IMR-90 (cell line): ENCODE measurements at regions not wholly inside any gene's neighbourhood (a gene's known extent, or its start where the extent isn't known, plus 50 kb on each side); places are given as distances from the start of the nearest gene placed in this dataset.

Source experiments
- ATAC-seq: fragments of 200-7000 bp; cut with Tn5 transposase; 2 replicates; pipeline ENCODE4 v1.9.1; 2020; ENCODE audit warnings: low read depth, mild to moderate bottlenecking, moderate library complexity
- BruUV-seq: library from RNA; stranded (reverse); fragments of 400-500 nt; replicated peaks from 2 replicates; lab custom pipeline; 2021; lab: Mats Ljungman, UMichigan
- CTCF ChIA-PET: fragments of 300-600 bp; formaldehyde crosslinking; extraction: SDS; loops from one replicate; lab custom pipeline; 2021; ENCODE audit warnings: antibody characterized with exemption; lab: Yijun Ruan, JAX
- POLR2A ChIA-PET: fragments of 300-600 bp; sonication (Branson Sonifier 250); formaldehyde crosslinking; loops from one replicate; lab custom pipeline; 2022; ENCODE audit warnings: antibody characterized with exemption; ENCODE audit not compliant: unreplicated experiment; lab: Charles Lee
- DNase-seq: peaks from one replicate; pipeline ENCODE4 v3.0.0; 2013
- H2AFZ ChIP-seq: replicated peaks from 2 replicates; pipeline ENCODE3; 2013; ENCODE audit warnings: low read length, mild to moderate bottlenecking; ENCODE audit not compliant: poor library complexity
- H2AK5ac ChIP-seq: 2 replicates; pipeline ENCODE4 v1.6.1; 2013; ENCODE audit warnings: low read depth, low read length, inconsistent platforms
- H2AK9ac ChIP-seq: replicated peaks from 2 replicates; pipeline ENCODE3; 2013; ENCODE audit warnings: mild to moderate bottlenecking, low read depth, low read length, moderate library complexity; ENCODE audit not compliant: poor library complexity
- H2BK120ac ChIP-seq: 2 replicates; pipeline ENCODE4 v1.6.1; 2013; ENCODE audit warnings: low read depth, low read length, inconsistent platforms
- H2BK15ac ChIP-seq: 3 replicates; pipeline ENCODE4 v1.6.1; 2013; ENCODE audit warnings: low read depth, low read length, inconsistent platforms
- H2BK20ac ChIP-seq: 2 replicates; pipeline ENCODE4 v1.6.1; 2013; ENCODE audit warnings: low read depth, mild to moderate bottlenecking, inconsistent platforms, low read length, moderate library complexity
- H2BK5ac ChIP-seq: 2 replicates; pipeline ENCODE4 v1.6.1; 2013; ENCODE audit warnings: mild to moderate bottlenecking, low read depth, low read length, inconsistent platforms; ENCODE audit not compliant: poor library complexity, severe bottlenecking
- H3K14ac ChIP-seq: replicated peaks from 2 replicates; pipeline ENCODE4 v1.6.1; 2013; ENCODE audit warnings: low read depth, low read length, inconsistent platforms
- H3K18ac ChIP-seq: 2 replicates; pipeline ENCODE4 v1.6.1; 2013; ENCODE audit warnings: low read depth, low read length, control low read depth
- H3K23ac ChIP-seq: 2 replicates; pipeline ENCODE4 v1.6.1; 2013; ENCODE audit warnings: low read depth, low read length, inconsistent platforms
- H3K27ac ChIP-seq: 2 replicates; pipeline ENCODE4 v1.5.1; 2013; ENCODE audit warnings: mild to moderate bottlenecking, control low read depth, low read length; ENCODE audit not compliant: insufficient read depth
- H3K27me3 ChIP-seq: 2 replicates; pipeline ENCODE4 v1.6.1; 2013; ENCODE audit warnings: low read length; ENCODE audit not compliant: control insufficient read depth, insufficient read depth
- H3K36me3 ChIP-seq: 2 replicates; pipeline ENCODE4 v1.6.1; 2013; ENCODE audit warnings: low read length, mixed read lengths; ENCODE audit not compliant: control insufficient read depth, insufficient read depth
- H3K4ac ChIP-seq: 2 replicates; pipeline ENCODE4 v1.6.1; 2013; ENCODE audit warnings: low read depth, low read length, inconsistent platforms
- H3K4me1 ChIP-seq: 2 replicates; pipeline ENCODE4 v1.6.1; 2013; ENCODE audit warnings: low read length, mixed read lengths; ENCODE audit not compliant: control insufficient read depth, insufficient read depth
- H3K4me2 ChIP-seq: 2 replicates; pipeline ENCODE4 v1.6.1; 2013; ENCODE audit warnings: low read depth, mild to moderate bottlenecking, control low read depth, low read length, moderate library complexity
- H3K4me3 ChIP-seq: 2 replicates; pipeline ENCODE4 v1.5.1; 2013; ENCODE audit warnings: low read depth, mild to moderate bottlenecking, control low read depth, low read length, moderate library complexity; ENCODE audit not compliant: insufficient read depth
- H3K56ac ChIP-seq: 2 replicates; pipeline ENCODE4 v1.6.1; 2013; ENCODE audit warnings: low read length, inconsistent platforms; ENCODE audit not compliant: insufficient read depth; ENCODE audit errors: extremely low read depth
- H3K79me1 ChIP-seq, 2 experiments: 2 replicates each; pipeline ENCODE4 v1.6.1; 2013; ENCODE audit warnings: low read length in 2 of 2, inconsistent platforms in 1 of 2, low read depth in 1 of 2
- H3K9ac ChIP-seq: 2 replicates; pipeline ENCODE4 v1.6.1; 2013; ENCODE audit warnings: low read depth, low read length, control low read depth
- H3K9me1 ChIP-seq: 2 replicates; pipeline ENCODE4 v1.6.1; 2013; ENCODE audit warnings: low read length, inconsistent platforms; ENCODE audit not compliant: insufficient read depth
- H3K9me3 ChIP-seq: 2 replicates; pipeline ENCODE4 v1.6.1; 2013; ENCODE audit warnings: low read length; ENCODE audit not compliant: control insufficient read depth, insufficient read depth
- H4K20me1 ChIP-seq: 2 replicates; pipeline ENCODE4 v1.6.1; 2013; ENCODE audit warnings: low read length, inconsistent platforms; ENCODE audit not compliant: insufficient read depth
- H4K5ac ChIP-seq: 2 replicates; pipeline ENCODE4 v1.6.1; 2013; ENCODE audit warnings: mild to moderate bottlenecking, low read depth, low read length, control low read depth
- H4K8ac ChIP-seq, 2 experiments: 2 replicates each; pipeline ENCODE4 v1.6.1; 2013; ENCODE audit warnings: low read depth in 2 of 2, low read length in 2 of 2, control low read depth in 1 of 2, inconsistent platforms in 1 of 2
- H4K91ac ChIP-seq: 2 replicates; pipeline ENCODE4 v1.6.1; 2013; ENCODE audit warnings: low read depth, low read length, inconsistent platforms; ENCODE audit not compliant: insufficient read depth
- BHLHE40 ChIP-seq: fragments of 150-350 bp; IDR thresholded peaks from 2 replicates; pipeline ENCODE4 v1.6.1; 2016; ENCODE audit warnings: mild to moderate bottlenecking, low read depth, low read length
- CEBPB ChIP-seq: IDR thresholded peaks from 2 replicates; pipeline ENCODE4 v1.6.1; 2012; ENCODE audit warnings: low read depth, low read length, improper control_type of control experiment
- CHD1 ChIP-seq: IDR thresholded peaks from 2 replicates; pipeline ENCODE4 v1.6.1; 2012; ENCODE audit warnings: low read depth, low read length, improper control_type of control experiment
- FOS ChIP-seq: fragments of 150-350 bp; IDR thresholded peaks from 2 replicates; pipeline ENCODE4 v1.6.1; 2016; ENCODE audit warnings: low read depth, low read length
- MAFK ChIP-seq: IDR thresholded peaks from 2 replicates; pipeline ENCODE4 v1.6.1; 2012; ENCODE audit warnings: low read depth, low read length, improper control_type of control experiment
- NFE2L2 ChIP-seq: fragments of 150-350 bp; IDR thresholded peaks from 2 replicates; pipeline ENCODE4 v1.6.1; 2016; ENCODE audit warnings: low read depth, mild to moderate bottlenecking, low read length
- RAD21 ChIP-seq: IDR thresholded peaks from 2 replicates; pipeline ENCODE4 v1.6.1; 2012; ENCODE audit warnings: low read length, improper control_type of control experiment
- RFX5 ChIP-seq: IDR thresholded peaks from 2 replicates; pipeline ENCODE4 v1.8.0; 2012; ENCODE audit warnings: low read depth, mild to moderate bottlenecking, low read length, moderate library complexity
- SMC3 ChIP-seq: fragments of 150-350 bp; IDR thresholded peaks from 2 replicates; pipeline ENCODE4 v1.6.1; 2016; ENCODE audit warnings: low read depth, mild to moderate bottlenecking, antibody characterized with exemption, low read length, moderate library complexity
- WGBS, 2 experiments: methylation state at CpG; one replicate each; pipeline versions ENCODE4 v1.1.5 to v1.1.7; 2013; ENCODE audit warnings: missing lambda C conversion rate in 2 of 2; ENCODE audit not compliant: insufficient read length in 1 of 2; ENCODE audit errors: extremely low coverage in 2 of 2; 5-methylcytosine and 5-hydroxymethylcytosine counted together
- dilution Hi-C: fragments of 300-500 bp; cut with HindIII; formaldehyde crosslinking; loops from one replicate; pipeline ENCODE4 v1.14.3; 2018; ENCODE audit warnings: low sequenced_read_pairs; ENCODE audit not compliant: unreplicated experiment
- in situ Hi-C: fragments of 300-500 bp; cut with MboI; formaldehyde crosslinking; loops from 3 replicates; pipeline ENCODE4 v1.14.3; 2019; ENCODE audit warnings: low sequenced_read_pairs, inconsistent platforms, mixed read lengths
- intact Hi-C: fragments of 100-400 bp; cut with micrococcal nuclease; formaldehyde crosslinking; loops from 2 replicates; pipeline ENCODE4 v1.10.0; 2022
- TF ChIP-seq, protein P1 (sequence below): conservative IDR thresholded peaks from 2 replicates; pipeline ENCODE4 v1.5.1; 2012; ENCODE audit warnings: mild to moderate bottlenecking, low read depth, low read length, improper control_type of control experiment
- TF ChIP-seq, protein P2 (sequence below): fragments of 150-350 bp; IDR thresholded peaks from 2 replicates; pipeline ENCODE4 v1.6.1; 2016; ENCODE audit warnings: low read depth, mild to moderate bottlenecking, low read length, moderate library complexity, borderline replicate concordance
- TF ChIP-seq, protein P3 (sequence below): fragments of 150-350 bp; IDR thresholded peaks from 2 replicates; pipeline ENCODE4 v1.6.1; 2017; ENCODE audit warnings: mild to moderate bottlenecking, antibody characterized with exemption, low read length, low read depth

DNA sequence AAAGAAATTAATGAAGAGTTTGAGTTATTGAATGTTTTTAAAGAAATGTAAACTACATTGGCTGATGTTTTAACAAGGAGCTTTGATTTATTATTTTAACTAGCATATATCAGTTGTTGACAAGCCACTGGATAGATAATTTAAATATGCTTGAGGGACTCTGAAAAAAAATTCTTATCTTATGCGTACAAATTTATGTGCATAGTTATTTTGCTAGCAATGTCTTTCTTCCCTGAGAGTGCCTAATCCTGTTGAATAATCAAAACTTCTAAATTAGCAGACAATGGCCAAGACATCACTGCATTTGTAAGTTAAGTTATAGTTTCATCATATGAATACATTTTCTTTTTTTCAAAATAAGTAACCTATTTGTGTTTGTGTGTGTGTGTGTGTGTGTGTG, 342.3 kb downstream of the MED10 start:
- Histone ChIP-seq H3K79me1 (no peaks in the 10 kb centered on the region), H2BK20ac (no peak overlapping the region), H3K9me1 (no peaks in the 10 kb centered on the region), H2AK5ac (no peak overlapping the region), H3K36me3 (no peaks in the 10 kb centered on the region), H3K14ac (no peak overlapping the region), H3K4ac (no peak overlapping the region), H2BK15ac (no peak overlapping the region), H3K23ac (no peak overlapping the region), H3K56ac (no peak overlapping the region), H4K8ac (no peak overlapping the region), H2BK120ac (no peak overlapping the region), H2AK9ac (no peak overlapping the region), H4K91ac (no peak overlapping the region), H4K5ac (no peak overlapping the region), H3K18ac (no peak overlapping the region), H3K27me3 (no peaks in the 10 kb centered on the region), H2AFZ (no peak overlapping the region), H3K4me3 (no peak overlapping the region), H3K9ac (no peak overlapping the region), H3K9me3 (peaks cover 23% of the 10 kb centered on the region), H4K20me1 (no peaks in the 10 kb centered on the region), H2BK5ac (no peak overlapping the region), H3K4me2 (no peak overlapping the region), H3K4me1 (no peaks in the 10 kb centered on the region), H3K27ac (no peak overlapping the region)
- CTCF ChIA-PET, result no interaction called here
- intact Hi-C loops, result no loop called here
- dilution Hi-C loops, result no loop called here
- in situ Hi-C loops, result no loop called here
- ATAC-seq, result no peak
- DNase-seq, result no peak
- no CpG with 5 or more reads among the region's 1 CpG for WGBS, 2 experiments
- POLR2A ChIA-PET, result no interaction called here
- no TSS peak for BruUV-seq
- TF ChIP-seq BHLHE40 (no peak), MAFK (no peak), SMC3 (no peak), CEBPB (no peak), NFE2L2 (no peak), FOS (no peak), CHD1 (no peak), RFX5 (no peak), RAD21 (no peak)
- TF ChIP-seq, protein P1, sequence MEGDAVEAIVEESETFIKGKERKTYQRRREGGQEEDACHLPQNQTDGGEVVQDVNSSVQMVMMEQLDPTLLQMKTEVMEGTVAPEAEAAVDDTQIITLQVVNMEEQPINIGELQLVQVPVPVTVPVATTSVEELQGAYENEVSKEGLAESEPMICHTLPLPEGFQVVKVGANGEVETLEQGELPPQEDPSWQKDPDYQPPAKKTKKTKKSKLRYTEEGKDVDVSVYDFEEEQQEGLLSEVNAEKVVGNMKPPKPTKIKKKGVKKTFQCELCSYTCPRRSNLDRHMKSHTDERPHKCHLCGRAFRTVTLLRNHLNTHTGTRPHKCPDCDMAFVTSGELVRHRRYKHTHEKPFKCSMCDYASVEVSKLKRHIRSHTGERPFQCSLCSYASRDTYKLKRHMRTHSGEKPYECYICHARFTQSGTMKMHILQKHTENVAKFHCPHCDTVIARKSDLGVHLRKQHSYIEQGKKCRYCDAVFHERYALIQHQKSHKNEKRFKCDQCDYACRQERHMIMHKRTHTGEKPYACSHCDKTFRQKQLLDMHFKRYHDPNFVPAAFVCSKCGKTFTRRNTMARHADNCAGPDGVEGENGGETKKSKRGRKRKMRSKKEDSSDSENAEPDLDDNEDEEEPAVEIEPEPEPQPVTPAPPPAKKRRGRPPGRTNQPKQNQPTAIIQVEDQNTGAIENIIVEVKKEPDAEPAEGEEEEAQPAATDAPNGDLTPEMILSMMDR, result no peak
- TF ChIP-seq, protein P2, sequence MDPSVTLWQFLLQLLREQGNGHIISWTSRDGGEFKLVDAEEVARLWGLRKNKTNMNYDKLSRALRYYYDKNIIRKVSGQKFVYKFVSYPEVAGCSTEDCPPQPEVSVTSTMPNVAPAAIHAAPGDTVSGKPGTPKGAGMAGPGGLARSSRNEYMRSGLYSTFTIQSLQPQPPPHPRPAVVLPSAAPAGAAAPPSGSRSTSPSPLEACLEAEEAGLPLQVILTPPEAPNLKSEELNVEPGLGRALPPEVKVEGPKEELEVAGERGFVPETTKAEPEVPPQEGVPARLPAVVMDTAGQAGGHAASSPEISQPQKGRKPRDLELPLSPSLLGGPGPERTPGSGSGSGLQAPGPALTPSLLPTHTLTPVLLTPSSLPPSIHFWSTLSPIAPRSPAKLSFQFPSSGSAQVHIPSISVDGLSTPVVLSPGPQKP, result no peak
- TF ChIP-seq, protein P3, sequence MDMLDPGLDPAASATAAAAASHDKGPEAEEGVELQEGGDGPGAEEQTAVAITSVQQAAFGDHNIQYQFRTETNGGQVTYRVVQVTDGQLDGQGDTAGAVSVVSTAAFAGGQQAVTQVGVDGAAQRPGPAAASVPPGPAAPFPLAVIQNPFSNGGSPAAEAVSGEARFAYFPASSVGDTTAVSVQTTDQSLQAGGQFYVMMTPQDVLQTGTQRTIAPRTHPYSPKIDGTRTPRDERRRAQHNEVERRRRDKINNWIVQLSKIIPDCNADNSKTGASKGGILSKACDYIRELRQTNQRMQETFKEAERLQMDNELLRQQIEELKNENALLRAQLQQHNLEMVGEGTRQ, result no peak
